Eye (tissue), 1 donor: ENCODE measurements at regions not wholly inside any gene's neighbourhood (a gene's known extent, or its start where the extent isn't known, plus 50 kb on each side); places are given as distances from the start of the nearest gene placed in this dataset.

Experiments used
- DNase-seq: peaks from one replicate; pipeline ENCODE4 v3.0.0-alpha.2; 2015

DNA sequence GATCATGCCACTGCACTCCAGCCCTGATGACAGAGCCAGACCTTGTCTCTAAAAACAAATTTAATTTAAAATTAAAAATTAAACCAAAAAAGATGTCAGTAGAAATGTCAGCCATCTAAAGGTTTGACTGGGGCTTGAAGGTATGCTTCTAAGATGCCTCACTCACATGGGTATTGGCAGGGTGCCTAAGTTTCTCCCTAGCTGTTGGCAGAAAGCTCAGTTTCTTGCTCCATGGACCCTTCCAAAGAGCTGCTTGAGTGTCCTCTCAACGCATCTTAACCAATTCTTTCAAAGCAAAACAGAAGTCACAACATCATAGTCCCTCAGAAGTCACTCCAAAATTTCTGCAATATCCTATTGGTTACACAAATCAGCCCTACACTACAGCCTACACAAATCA is 231.0 kb upstream of the ADGRL2 start:
- DNase-seq: no peak

GRCh38 chr1:81563632-81564031 is 237.1 kb upstream of the ADGRL2 start:
- DNase-seq: no peak

GRCh38 chr1:81562934-81563333 is 237.8 kb upstream of the ADGRL2 start:
- no peak for DNase-seq

DNA sequence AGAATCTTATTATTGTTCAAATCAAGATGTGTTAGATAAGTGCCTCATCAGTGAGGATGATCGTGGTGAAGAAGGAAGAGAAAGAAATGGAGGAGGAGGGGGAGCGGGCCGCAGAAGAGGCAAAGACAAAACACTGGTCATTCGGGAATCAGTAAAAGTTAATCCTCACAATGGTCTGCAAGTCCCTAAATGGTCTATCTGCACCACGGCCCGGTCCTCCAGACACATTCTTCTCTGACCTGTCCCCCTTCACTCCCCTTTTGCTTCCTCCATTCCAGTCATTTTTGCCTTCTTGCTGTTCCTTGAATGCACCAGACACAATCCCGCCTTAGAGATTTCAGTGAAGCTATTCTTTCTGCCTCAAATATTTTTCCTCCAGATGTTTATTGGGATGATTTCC is 240.1 kb upstream of the ADGRL2 start:
- no peak for DNase-seq

DNA sequence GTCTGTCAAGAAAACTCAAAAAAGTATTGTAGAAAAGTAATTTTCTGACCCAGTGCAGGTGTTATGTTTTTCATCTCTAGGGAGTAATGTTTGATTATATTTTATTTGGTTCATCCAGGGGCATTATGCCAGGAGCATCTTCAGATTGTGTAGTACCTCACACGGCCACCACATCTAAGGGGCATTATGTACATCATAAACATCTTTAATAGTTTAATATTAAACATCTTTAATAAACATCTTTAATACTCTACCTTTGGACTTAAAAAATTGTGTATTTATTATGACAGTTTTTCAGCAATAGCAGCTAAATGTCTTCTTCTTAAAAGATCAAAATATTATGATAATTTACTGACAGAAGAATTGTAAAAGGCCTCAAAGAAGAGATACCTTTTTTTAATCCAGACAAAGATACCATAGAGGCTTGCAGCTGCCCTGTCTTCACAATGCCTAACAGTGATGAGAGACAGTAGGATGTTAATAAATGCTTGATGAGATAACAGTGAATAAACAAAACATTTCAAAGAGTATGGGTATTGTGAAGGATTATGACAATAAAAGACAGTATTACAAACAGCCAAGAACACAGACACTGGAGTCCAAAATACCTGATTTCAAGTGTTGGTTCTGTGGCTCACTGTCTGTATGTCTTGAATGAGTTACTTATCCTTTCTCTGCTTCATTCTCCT is 240.9 kb upstream of the ADGRL2 start:
- DNase-seq: no peak

- no peak for DNase-seq
Observed at GRCh38 chr1:81558291-81559076, 242.2 kb upstream of the ADGRL2 start.

- no peak for DNase-seq
Observed at GRCh38 chr1:81556968-81557367, 243.8 kb upstream of the ADGRL2 start.

DNA sequence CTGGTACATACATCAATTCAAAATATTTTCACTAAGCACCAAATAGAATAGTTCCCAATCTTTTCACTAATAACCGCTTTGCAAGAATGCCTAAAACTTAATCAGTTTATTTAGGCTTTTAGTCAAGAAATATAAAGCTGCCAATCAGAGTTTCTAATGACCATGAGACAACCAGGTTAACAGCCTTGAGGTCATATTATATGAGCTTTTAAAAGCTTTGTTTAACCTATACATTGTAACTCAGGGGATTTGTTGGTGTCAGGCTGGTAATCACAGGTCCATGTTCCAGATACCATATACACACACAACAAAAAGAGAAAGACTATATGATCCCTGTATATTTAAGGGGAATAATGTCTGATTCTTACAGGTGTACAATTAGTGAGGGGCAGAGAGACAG is 246.2 kb upstream of the ADGRL2 start:
- no peak for DNase-seq

GRCh38 chr1:81554108-81554507 is 246.6 kb upstream of the ADGRL2 start:
- no peak for DNase-seq

GRCh38 chr1:81553503-81553902 is 247.2 kb upstream of the ADGRL2 start:
- DNase-seq: no peak

DNA sequence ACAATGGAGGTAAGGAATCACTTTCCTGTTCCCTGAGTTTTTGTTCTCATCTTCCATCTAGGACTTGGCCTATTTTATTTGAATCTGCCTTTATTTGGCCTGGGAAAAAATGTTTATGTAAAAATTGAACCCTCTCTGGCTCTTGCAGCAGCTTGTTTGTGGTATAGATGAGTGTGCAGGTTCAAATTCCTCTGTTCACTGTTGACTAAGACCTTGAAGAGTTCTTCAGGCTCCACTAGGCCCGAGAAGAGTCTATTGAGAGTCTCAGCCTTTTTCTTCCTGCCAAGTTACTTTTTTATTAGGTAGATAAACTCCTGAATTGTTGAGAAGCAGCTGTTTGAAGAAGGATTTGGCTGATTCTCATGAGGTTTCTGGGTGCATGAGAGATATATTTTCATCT is 248.8 kb upstream of the ADGRL2 start:
- DNase-seq: no peak

DNA sequence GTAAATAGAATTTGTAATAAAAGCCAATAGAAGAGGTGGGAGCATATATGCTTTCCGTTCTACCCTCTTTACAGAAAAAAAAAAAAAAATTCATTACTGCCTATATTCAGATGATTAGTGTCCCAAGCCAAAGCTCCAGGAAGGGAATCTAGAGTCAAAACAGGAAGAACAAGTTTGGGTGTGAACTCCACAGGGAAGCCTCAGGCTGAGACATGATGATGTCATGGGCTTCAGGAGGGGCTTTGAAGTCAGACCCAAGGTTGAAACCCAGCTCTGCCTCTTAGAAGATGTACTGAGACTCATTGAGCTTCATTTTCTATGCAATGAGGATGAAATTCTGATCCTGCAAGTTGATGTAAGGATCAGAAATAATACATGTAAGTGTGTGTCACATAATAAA is 250.0 kb upstream of the ADGRL2 start:
- peak; percentile 21 for DNase-seq

- no peak for DNase-seq
Observed at GRCh38 chr1:81549588-81550127, 251.1 kb upstream of the ADGRL2 start.

GRCh38 chr1:81548918-81549587 is 251.7 kb upstream of the ADGRL2 start:
- DNase-seq: no peak

GRCh38 chr1:81547912-81548303 is 252.8 kb upstream of the ADGRL2 start:
- no peak for DNase-seq

DNA sequence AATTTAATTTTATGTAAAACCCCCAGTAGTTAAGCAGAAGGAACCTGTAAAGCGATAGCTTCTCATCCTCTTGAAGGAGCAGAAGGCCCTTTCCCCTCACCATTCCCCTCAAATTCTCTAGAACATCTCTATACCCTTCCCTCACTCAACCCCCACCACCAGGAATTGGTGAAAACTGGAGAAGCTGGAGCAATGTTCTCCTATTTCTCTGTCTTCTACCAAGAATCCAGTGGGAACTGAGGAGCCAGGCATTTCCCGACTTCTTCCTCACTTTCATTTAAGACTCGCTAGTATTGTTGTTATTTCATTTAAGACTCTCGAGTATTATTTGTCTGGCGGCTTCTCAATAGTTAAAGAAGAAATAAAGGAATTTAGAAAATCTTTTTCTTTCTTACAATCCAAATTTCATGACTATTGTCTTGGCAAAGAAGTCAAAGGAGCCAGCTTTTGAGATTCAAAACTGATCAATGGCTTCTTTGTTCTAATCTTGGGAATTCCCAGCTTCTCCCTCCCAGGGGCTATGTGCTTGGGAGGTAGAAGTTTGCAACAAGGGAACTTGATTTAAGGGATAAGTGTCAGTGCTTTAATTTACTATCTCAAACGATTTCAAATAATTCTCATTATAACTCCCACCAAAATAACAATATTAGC is 253.3 kb upstream of the ADGRL2 start:
- DNase-seq: no peak

DNA sequence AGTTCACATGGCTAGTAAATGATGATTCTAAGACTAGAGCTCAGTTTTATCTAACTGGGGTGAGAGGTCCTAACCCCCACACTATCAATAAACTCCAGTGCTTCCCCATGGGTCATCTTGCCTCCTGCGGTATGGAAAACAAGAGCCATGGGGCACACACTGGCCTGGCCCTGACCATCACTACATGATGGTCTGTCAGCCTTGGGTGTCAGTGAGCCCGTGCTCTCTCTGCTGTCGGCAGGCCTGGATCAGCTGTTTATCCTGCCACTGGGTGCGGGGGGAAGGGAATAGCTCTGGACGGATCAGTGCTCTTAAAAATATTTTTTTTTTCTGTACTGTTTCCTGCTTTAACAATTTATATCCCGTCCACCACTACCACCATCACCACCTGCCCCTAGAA is 255.0 kb upstream of the ADGRL2 start:
- no peak for DNase-seq

GRCh38 chr1:81543764-81544163 is 257.0 kb upstream of the ADGRL2 start:
- no peak for DNase-seq

DNA sequence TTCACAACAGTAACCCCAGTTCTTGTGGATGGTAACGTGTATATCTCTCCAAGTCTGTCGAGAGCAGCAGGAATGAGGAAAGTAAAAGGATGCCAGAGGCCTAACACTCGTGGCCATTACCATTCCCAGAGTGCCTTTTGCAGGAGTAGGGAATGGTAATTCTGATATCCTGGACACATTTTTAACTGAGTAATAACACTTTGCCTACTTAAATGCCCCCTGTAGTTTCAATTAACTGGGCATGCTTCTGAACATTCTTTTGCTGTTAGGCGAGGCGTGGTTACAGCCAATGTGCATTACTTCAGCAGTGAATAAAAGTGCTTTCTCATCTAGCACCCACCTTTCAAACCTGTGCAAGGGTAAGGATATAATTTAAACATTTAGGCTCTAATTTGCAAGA is 258.5 kb upstream of the ADGRL2 start:
- no peak for DNase-seq

- DNase-seq: no peak
Observed at GRCh38 chr1:81540216-81540615, 260.5 kb upstream of the ADGRL2 start.

GRCh38 chr1:81529014-81529413 is 271.7 kb upstream of the ADGRL2 start:
- no peak for DNase-seq

- DNase-seq: no peak
Observed at GRCh38 chr1:81525085-81525484, 275.6 kb upstream of the ADGRL2 start.

GRCh38 chr1:81519987-81520386 is 280.7 kb upstream of the ADGRL2 start:
- no peak for DNase-seq
